ENCODE measurements at regions not wholly inside any gene's neighbourhood (a gene's known extent, or its start where the extent isn't known, plus 50 kb on each side); places are given as distances from the start of the nearest gene placed in this dataset.

DNA sequence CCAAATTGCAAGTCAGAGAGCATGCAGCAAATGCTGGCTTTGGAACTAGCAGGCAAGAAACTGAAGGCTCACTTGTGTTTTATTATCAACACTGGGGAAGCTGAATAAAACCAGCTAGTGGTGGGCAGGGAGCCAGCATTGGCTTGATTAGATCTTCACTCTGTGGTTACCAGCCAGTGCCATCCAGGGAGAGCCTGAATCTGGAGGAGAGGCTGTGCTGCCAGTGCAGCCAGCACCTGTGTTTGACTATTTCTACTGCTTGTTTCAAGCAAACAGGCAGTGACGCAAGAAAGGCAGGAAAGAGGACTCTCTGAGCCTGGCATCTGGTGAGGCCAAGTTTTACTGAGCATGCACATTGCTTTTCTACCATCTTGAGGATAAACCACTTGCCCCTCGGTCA is 247.0 kb downstream of the PHLDA1 start:
- DNase-seq, result no peak

DNA sequence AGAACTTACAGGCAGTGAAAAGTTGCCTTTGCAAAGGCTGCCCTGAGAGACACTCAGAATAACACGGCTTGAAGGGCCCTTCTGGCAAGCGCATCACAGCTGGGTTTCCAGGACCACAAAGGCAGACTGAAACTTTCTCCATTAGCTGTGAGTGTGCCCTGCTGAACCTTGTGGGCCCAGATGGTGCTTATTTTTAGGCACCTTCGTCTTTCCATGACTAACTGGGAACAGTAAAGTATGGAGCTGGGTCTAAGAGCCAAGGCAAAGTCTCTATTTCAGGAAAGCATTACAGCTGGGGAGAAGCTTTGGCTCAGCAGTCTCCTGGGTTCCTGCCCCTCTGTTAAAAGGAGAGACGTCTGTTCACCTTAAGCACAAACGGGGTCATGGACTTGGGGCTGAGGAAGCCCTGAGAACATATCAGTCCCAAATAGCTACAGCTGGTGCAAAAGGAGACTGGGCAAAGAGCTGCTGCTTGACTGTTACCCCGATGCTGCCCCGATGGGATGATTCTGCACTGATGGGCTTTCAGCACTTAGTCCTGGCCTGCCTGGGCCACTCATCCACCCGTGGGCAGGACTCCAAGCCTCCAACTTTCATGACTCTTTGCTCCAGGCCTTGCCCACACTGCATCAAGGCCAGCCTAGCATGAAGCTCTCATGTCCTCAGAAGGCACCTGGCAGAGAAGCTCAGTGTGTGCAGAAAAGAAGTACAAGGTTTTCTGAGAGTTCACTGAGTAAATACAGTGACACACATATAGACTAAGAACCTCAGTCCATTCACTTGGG is 248.3 kb downstream of the PHLDA1 start:
- DNase-seq, result no peak

GRCh38 chr12:75782069-75782581 is 249.5 kb downstream of the PHLDA1 start:
- no peak for DNase-seq

DNA sequence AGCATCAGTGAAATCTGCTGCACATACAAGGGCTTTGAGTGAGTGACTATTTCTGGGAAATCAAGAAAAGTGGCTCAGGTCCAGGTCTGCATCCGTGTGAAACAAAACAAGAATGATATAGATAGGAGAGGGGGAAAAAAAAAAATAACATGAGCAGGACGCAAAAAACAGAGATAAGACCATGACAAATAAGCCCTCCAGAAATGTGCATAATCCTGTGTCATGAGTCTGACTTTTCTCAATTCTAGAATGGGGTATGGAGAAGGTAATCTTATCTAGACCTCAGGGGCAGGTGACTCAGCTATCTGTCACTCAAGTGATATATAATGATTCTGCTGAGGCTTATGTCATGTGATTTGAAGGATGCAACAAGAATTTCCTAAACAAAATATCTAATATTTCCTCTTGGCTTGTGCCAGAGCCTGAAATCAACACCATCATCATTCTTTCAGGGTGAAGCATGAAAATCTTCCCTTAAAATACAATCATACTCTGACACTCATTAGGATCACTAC is 250.0 kb downstream of the PHLDA1 start:
- DNase-seq, result no peak

- DNase-seq, result no peak
Observed at GRCh38 chr12:75779891-75780496, 251.6 kb downstream of the PHLDA1 start.

GRCh38 chr12:75774261-75775052 is 257.1 kb downstream of the PHLDA1 start:
- no peak for DNase-seq

GRCh38 chr12:75773377-75773776 is 258.2 kb downstream of the PHLDA1 start:
- no peak for DNase-seq

- no peak for DNase-seq
Observed at GRCh38 chr12:75771023-75771422, 259.6 kb upstream of the KRR1 start.

- DNase-seq, result no peak
Observed at GRCh38 chr12:75767957-75768356, 256.5 kb upstream of the KRR1 start.

DNA sequence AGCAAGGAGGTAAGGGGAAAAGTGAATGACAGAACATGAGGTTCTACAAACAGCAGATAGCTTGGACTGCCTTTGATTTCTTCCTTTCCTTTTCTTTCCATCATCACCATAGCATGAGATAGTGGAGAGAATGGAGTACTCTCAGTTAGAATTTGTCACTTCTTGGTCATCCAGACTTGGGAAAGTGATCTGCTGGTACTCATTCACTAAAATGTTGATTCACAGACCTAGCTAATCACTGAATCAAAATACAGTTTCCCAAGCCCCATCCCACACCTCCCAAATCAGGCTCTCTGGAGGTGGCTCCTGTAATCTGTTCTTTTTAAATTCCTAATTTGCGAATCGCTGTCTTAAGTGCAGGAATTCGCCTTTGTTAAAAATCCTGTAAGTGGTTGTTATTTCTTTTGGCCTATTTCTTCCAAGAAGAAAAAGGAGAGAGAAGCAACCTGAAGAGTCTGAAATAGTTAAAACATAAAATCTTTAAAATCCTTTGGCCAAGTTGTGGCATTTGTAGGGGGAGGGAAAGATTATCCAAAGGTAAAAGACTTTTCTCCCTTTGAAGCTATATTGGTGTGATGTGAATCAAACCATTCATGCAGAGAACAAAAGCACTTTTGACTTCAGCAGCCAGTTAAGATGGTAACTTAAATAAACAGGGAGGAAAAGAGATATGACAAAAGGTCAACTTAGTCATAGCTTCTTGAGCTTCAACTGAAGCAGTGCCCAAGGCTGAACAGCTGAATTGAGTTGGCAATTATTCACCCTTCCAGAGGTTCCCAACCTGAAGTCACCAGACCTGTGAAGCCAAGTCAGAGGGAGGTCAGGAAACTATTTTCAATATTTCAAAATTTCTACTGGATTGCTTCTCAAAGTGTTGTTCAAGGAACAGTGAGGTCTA is 255.1 kb upstream of the KRR1 start:
- no peak for DNase-seq

- no peak for DNase-seq
Observed at GRCh38 chr12:75765170-75766059, 254.0 kb upstream of the KRR1 start.

DNA sequence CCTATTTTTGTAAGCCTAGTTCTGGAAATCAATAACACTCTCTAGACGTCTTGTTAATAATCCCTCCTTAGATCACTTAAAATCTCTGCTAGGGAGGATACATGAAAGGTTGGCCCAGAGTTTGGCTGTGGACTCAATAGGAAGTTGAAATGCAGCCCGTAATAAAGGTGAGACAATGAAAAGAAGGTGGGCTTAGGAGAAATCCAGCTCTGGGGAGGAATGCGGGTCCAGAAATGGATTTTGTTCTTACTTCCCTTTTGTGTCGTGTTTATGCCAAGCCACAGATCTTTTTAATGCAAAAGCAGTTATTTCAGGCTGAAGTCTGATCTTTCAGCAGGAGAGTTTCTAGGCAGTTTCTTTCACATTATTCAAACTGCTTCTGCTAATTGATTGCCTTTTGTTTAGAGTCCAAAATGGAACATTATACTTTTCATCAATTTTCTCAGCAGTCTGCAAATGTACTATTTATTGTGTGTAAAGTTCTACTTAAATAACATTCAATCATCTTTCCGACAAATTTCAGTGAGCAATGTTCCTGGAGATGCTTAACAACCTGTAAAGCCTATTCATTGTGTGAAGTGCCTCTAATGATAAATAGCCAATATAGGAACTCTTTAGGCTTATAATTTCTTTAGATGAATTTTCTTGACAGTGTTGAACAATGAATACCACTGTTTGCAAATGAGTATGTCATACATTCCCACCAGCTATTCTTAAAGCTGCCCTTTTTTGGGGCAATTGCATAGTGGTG is 252.9 kb upstream of the KRR1 start:
- DNase-seq, result no peak

DNA sequence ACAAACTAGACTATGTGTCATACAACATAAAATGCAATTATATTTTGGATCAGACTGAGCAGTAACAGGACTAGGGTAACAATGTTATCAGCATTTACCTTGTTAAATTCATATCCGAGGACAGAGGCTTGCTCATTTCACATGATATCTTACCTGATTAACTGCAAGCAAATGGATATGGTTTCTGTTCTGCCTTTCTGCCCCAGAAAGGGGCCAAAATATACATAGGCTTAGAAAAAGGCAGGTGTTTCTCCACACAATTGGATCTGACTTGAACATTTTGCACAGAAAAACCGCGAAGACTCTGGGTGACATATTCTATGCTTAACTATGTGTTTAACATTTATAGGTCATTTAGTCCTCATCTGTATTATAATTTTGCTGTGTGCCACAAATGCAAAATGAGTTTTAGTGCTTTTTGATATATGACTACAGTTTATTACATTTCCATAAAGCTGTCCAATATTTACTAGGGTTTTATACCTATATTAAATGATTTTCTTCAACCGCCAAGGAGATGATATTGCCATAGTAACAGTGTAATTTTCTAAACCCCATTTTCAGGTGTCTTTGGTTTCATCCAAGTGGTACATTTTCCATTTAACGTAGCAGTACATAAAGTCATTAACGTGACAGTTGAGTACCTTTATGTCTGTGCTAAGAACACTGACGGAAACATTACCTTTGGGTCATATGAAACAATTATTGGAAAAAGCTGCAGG is 249.3 kb upstream of the KRR1 start:
- DNase-seq, result no peak

DNA sequence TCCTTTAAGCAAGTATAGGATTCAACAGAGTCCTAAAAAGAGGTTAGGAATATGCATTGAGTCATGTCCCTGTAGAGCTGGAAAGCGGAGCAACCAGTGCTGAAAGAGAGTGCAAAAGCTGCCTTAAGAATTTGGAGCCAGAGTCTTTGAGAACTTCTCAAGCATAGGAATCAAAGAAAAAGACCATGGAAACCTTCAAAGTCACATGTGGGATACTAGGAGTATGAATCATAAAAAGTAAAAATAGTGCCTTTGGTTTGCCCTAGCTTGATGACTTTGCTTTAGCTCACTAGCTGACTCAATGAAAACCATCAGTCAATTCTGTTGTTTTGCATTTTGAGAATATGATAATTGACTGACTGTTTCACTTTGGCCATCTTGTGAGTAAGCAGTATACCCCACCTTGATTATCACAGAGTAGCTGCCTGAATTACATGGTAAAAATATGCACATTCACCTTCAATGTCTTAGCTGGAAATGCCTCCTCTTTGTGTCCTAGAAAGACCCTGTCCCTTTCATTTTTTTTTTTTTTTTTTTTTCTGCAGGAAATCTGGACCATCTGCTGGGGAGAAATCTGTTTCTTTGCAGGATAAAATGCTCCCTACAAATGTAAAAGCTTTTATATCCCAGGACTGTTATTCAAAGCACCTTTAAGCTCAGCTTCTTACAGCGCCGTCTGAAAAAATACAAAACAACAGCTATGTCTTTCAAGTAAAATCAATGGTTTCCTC is 248.6 kb upstream of the KRR1 start:
- no peak for DNase-seq

DNA sequence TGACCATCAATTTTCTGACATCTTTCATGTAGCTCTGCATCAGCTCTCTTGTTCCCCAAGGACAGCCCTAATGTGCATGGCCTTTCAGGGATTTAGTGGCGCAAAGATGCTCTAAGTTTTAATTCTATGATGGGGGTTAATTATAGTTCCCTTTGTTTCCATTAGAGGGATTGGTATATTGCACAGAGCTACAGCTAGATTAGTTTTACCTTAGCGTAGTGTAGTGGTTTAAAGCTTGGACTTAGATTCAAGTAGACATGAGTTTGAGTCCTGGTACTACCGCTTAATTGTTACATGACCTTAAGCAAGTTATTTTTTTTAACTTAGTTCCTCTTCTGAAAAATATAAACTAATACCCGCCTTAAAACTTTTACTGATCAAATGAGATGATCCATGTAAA is 247.8 kb upstream of the KRR1 start:
- no peak for DNase-seq

DNA sequence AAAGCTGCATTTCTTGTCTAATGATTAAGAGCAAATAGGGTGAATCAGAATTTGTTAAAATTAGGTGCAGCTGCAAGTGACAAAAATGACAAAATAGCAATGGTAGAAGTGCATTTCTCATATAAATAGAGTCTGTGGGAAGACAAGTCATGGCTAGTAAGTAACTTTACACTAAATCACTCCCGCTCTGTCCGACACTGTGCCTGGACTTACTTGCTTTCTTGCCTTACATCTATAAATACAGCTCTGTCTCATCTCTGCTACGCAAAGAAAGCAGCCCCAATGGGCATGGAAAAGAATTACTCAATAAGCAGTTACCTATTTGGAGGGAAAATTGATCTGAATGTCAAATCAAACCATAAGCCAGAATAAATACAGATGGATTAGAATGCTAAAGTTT is 245.4 kb upstream of the KRR1 start:
- no peak for DNase-seq

GRCh38 chr12:75756111-75756510 is 244.7 kb upstream of the KRR1 start:
- no peak for DNase-seq

GRCh38 chr12:75754698-75755097 is 243.3 kb upstream of the KRR1 start:
- DNase-seq, result no peak

GRCh38 chr12:75754141-75754540 is 242.7 kb upstream of the KRR1 start:
- DNase-seq, result no peak

Measured in stimulated activated CD4-positive, alpha-beta T cell treated with anti-CD3 and anti-CD28 coated beads, Interleukin-4, amount 100 ng/mL, for 4 hours (primary cell).